Brain microvascular endothelial cell (primary cell): ENCODE measurements at regions not wholly inside any gene's neighbourhood (a gene's known extent, or its start where the extent isn't known, plus 50 kb on each side); places are given as distances from the start of the nearest gene placed in this dataset.
"Not testable (repeated sequence)": the region's sequence is repeated elsewhere in the genome, so short reads cannot be mapped to it uniquely, and the experiment has no call there.

Experiments used
- DNase-seq: peaks from one replicate; pipeline ENCODE4 v3.0.0-alpha.2; 2020
- H3K27ac ChIP-seq: fragments of 250-450 bp; sonication (Bioruptor Pico); 2 replicates; pipeline ENCODE4 v1.5.1; 2020; ENCODE audit warnings: mild to moderate bottlenecking, moderate library complexity
- H3K27me3 ChIP-seq: fragments of 250-450 bp; sonication (Bioruptor Pico); replicated peaks from 2 replicates; pipeline ENCODE4 v1.5.1; 2020; ENCODE audit warnings: mild to moderate bottlenecking
- H3K36me3 ChIP-seq: fragments of 250-450 bp; sonication (Bioruptor Pico); replicated peaks from 2 replicates; pipeline ENCODE4 v1.5.1; 2020; ENCODE audit warnings: mild to moderate bottlenecking
- H3K4me3 ChIP-seq: 2 replicates; pipeline ENCODE4 v1.5.1; 2011; ENCODE audit warnings: low read depth, mild to moderate bottlenecking, control low read depth, low read length, moderate library complexity
- CTCF ChIP-seq: IDR thresholded peaks from 2 replicates; pipeline ENCODE4 v1.5.1; 2011; ENCODE audit warnings: low read depth, mild to moderate bottlenecking, moderate library complexity, low read length, control low read depth, inconsistent platforms; ENCODE audit errors: missing control alignments
- in situ Hi-C: cut with HindIII; loops from 2 replicates; pipeline ENCODE4 v1.10.0; 2017; ENCODE audit warnings: low sequenced_read_pairs, low pct_ligation_motif_present

- Histone ChIP-seq H3K27me3 (no peaks in the 10 kb centered on the region), H3K4me3 (no peak overlapping the region), H3K36me3 (no peaks in the 10 kb centered on the region), H3K27ac (no peak overlapping the region)
- in situ Hi-C loops, result no loop called here
- no peak for TF ChIP-seq CTCF
- no peak for DNase-seq
Observed at GRCh38 chr3:139269984-139270383, 73.8 kb upstream of the MRPS22 start.

DNA sequence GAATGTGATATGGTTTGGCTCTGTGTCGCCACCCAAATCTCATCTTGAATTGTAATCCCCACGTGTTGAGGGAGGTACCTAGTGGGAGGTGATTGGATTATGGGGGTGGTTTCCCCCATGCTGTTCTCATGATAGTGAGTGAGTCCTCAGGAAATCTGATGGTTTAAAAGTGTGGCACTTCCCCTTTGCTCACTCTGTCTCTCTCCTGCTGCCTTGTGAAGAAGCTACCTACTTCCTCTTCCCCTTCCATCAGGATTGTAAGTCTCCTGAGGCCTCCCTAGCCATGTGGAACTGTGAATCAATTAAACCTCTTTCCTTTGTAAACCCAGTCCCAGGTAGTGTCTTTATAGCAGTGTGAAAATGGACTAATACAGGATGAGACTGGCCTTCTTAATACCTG is 73.2 kb upstream of the MRPS22 start:
- DNase-seq, H3K27ac ChIP-seq, in situ Hi-C loops, H3K27me3 ChIP-seq, H3K4me3 ChIP-seq, H3K36me3 ChIP-seq: not testable (repeated sequence)

- no peak overlapping the region for H3K4me3 ChIP-seq
- H3K36me3 ChIP-seq, result no peaks in the 10 kb centered on the region
- DNase-seq, result no peak
- H3K27ac ChIP-seq, result no peak overlapping the region
- in situ Hi-C loops, result no loop called here
- TF ChIP-seq CTCF, result no peak
- no peaks in the 10 kb centered on the region for H3K27me3 ChIP-seq
Observed at GRCh38 chr3:139280027-139280671, 63.7 kb upstream of the MRPS22 start.

- H3K36me3 ChIP-seq, result no peaks in the 10 kb centered on the region
- no peak overlapping the region for H3K4me3 ChIP-seq
- no peak for DNase-seq
- no peak overlapping the region for H3K27ac ChIP-seq
- no peaks in the 10 kb centered on the region for H3K27me3 ChIP-seq
- in situ Hi-C loops, result no loop called here
- no peak for TF ChIP-seq CTCF
Observed at GRCh38 chr3:139281096-139281495, 62.7 kb upstream of the MRPS22 start.

DNA sequence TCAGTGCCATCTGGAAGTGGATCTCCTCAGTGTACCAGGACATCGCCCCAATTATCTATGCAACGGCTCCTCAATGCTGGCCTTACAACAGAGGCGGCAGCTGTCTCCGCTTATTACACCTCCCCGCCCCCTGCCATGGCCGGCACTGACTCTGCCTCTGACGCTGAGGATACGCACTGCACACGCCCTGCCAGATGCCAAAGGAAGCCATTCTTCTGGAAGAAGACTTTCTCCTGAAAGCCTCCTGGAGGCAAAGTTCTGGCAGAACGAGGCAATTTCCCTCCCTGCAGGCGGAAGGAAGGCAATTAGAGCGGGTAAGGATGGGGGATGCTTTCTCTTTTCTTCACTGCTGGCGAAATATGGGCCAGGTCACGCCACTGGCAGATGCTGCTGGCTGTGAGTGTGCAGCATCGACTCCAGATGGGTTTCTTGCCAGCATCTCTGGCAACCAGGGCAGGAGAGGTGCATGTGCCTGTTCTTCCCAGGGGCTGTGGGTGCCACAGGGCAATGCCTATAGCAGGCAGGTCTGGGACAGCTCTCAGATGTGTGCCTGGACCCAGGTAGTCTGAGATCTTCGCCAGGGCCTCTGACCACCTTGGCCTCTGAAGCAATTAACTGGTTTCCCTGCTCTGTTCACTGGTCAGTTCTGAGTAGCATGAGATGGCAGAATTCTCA is 62.2 kb upstream of the MRPS22 start:
- in situ Hi-C loops, result no loop called here
- TF ChIP-seq CTCF, result no peak
- H3K27me3 ChIP-seq, result no peaks in the 10 kb centered on the region
- H3K27ac ChIP-seq, result no peak overlapping the region
- no peak for DNase-seq
- no peak overlapping the region for H3K4me3 ChIP-seq
- H3K36me3 ChIP-seq, result no peaks in the 10 kb centered on the region

DNA sequence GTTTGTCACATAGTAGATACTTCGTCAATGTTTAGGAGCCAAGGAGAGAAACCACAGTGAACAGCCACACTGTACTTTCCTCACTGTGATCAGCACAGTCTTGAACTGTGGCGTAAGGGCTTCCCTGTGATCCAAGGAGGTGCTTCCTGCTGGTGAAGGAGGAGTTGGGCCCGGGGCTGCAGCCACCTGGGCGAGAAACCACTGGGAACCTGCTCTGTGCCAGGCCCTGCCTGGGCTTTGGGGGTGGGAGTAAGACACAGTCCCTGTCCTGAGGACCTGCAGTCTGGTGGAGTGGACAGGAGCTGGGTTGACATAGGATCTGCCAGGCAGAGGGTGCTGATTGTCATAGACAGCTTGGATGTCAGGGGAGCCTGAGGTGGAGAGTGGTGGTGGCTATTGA is 60.5 kb upstream of the MRPS22 start:
- in situ Hi-C loops, result no loop called here
- H3K27ac ChIP-seq, result no peak overlapping the region
- no peaks in the 10 kb centered on the region for H3K36me3 ChIP-seq
- no peaks in the 10 kb centered on the region for H3K27me3 ChIP-seq
- no peak for TF ChIP-seq CTCF
- H3K4me3 ChIP-seq, result no peak overlapping the region
- no peak for DNase-seq
